GM12875 (cell line): ENCODE measurements at regions not wholly inside any gene's neighbourhood (a gene's known extent, or its start where the extent isn't known, plus 50 kb on each side); places are given as distances from the start of the nearest gene placed in this dataset.

Experiments
- H3K4me3 ChIP-seq: one replicate; pipeline ENCODE4 v1.5.1; 2011; ENCODE audit warnings: low read depth, low read length, control low read depth
- CTCF ChIP-seq: IDR thresholded peaks from 2 replicates; pipeline ENCODE4 v1.5.1; 2011; ENCODE audit warnings: low read depth, mild to moderate bottlenecking, control low read depth, inconsistent platforms, low read length, moderate library complexity, borderline replicate concordance; ENCODE audit not compliant: insufficient read depth

- H3K4me3 ChIP-seq: no peak overlapping the region
- no peak for TF ChIP-seq CTCF
Measured at GRCh38 chr5:173768267-173768806, 119.8 kb upstream of the CPEB4 start.

- no peak overlapping the region for H3K4me3 ChIP-seq
- TF ChIP-seq CTCF: no peak
Measured at GRCh38 chr5:173768891-173769290, 119.3 kb upstream of the CPEB4 start.

GRCh38 chr5:173770637-173771036 is 117.5 kb upstream of the CPEB4 start:
- no peak for TF ChIP-seq CTCF
- H3K4me3 ChIP-seq: no peak overlapping the region

GRCh38 chr5:173771121-173771724 is 116.9 kb upstream of the CPEB4 start:
- H3K4me3 ChIP-seq: no peak overlapping the region
- TF ChIP-seq CTCF: no peak

DNA sequence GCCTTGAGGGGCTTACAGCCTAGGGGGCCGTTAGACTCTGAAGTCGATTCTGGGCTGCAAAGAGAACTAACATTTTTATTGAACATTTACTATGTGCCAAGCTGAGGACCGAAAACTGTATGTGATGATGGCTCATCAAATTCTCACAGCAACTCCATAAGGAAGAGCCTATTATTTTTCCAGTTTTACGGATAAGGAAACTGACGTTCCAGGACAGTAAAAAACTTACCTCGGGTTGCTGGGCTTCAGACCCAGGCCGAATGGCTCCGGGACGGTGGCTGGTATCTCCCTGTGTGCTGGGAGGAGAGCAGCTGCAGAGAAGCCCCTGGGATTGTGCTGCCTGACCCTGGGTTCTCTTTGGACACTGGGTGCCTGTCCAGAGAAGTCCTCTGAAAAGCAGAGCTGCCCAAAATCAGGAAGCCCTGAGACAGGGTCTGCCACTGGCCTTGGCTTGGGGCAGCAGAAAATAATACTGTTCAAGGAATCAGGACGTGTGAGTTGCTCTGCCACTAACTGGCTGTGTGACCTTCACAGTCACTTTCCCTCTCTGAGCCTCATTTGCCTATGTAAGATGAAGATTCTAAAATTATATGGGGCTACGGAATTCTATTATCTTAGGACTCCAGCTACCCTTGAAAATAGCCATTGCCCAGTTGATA is 116.3 kb upstream of the CPEB4 start:
- no peak for TF ChIP-seq CTCF
- no peak overlapping the region for H3K4me3 ChIP-seq

- TF ChIP-seq CTCF: no peak
- H3K4me3 ChIP-seq: no peak overlapping the region
Measured at GRCh38 chr5:173772384-173773059, 115.6 kb upstream of the CPEB4 start.

DNA sequence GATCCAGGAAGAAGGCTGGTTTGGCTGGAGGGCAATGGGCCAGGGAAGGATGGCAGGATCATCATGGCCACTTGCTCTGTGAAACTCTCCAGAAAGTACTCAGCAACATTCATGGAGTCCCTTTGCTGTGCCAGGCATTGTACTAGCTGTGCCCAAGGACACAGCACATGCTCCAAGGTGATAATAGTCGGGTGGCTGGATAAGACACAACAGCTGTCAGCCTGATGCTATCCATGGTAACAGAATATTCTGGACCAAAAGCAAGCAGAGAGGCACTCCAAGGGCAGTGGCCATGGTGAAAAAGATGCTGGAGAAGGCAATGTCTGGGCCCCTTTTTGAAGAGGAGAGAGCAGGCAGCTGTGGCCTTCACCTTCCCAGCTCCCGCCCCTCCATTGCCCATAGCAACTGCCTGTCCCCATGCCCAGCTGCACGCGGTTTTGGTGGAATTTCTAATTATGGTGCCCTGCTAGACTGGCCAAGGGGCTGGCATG is 113.8 kb upstream of the CPEB4 start:
- H3K4me3 ChIP-seq: no peak overlapping the region
- no peak for TF ChIP-seq CTCF
